GM21526 (cell line): ENCODE measurements at regions not wholly inside any gene's neighbourhood (a gene's known extent, or its start where the extent isn't known, plus 50 kb on each side); places are given as distances from the start of the nearest gene placed in this dataset.
"Not testable (repeated sequence)": the region's sequence is repeated elsewhere in the genome, so short reads cannot be mapped to it uniquely, and the experiment has no call there.

ENCODE experiments used
- ATAC-seq: cut with Tn5 transposase; IDR thresholded peaks from one replicate; pipeline ENCODE4 v1.9.1; 2021; ENCODE audit warnings: moderate library complexity; ENCODE audit not compliant: unreplicated experiment, low FRiP score

GRCh38 chr3:137110392-137110996, 152.7 kb downstream of the IL20RB start:
- peak; percentile 66 for ATAC-seq

- no peak for ATAC-seq
Observed at GRCh38 chr3:137111497-137111896, 153.7 kb downstream of the IL20RB start.

GRCh38 chr3:137116619-137117018, 158.8 kb downstream of the IL20RB start:
- ATAC-seq = no peak

- no peak for ATAC-seq
Observed at GRCh38 chr3:137121704-137122314, 164.0 kb downstream of the IL20RB start.

- ATAC-seq = no peak
Observed at GRCh38 chr3:137131081-137131480, 173.3 kb downstream of the IL20RB start.

- ATAC-seq = no peak
Observed at GRCh38 chr3:137134431-137134830, 176.6 kb downstream of the IL20RB start.

- no peak for ATAC-seq
Observed at GRCh38 chr3:137148406-137148805, 190.6 kb downstream of the IL20RB start.

- ATAC-seq = no peak
Observed at GRCh38 chr3:137148917-137149316, 191.1 kb downstream of the IL20RB start.

GRCh38 chr3:137150825-137151224, 193.0 kb downstream of the IL20RB start:
- ATAC-seq = no peak

GRCh38 chr3:137153046-137153445, 195.3 kb downstream of the IL20RB start:
- not testable (repeated sequence) for ATAC-seq

- no peak for ATAC-seq
Observed at GRCh38 chr3:137163241-137163871, 205.6 kb downstream of the IL20RB start.

- ATAC-seq = no peak
Observed at GRCh38 chr3:137163958-137164357, 206.2 kb downstream of the IL20RB start.

GRCh38 chr3:137165117-137165806, 207.5 kb downstream of the IL20RB start:
- no peak for ATAC-seq

- no peak for ATAC-seq
Observed at GRCh38 chr3:137171834-137172603, 214.2 kb downstream of the IL20RB start.

GRCh38 chr3:137172728-137173127, 214.9 kb downstream of the IL20RB start:
- ATAC-seq = no peak

GRCh38 chr3:137174514-137174913, 216.7 kb downstream of the IL20RB start:
- no peak for ATAC-seq

- no peak for ATAC-seq
Observed at GRCh38 chr3:137180220-137180619, 222.4 kb downstream of the IL20RB start.

GRCh38 chr3:137191133-137191923, 233.5 kb downstream of the IL20RB start:
- ATAC-seq = no peak

GRCh38 chr3:137191951-137192350, 234.2 kb downstream of the IL20RB start:
- no peak for ATAC-seq

GRCh38 chr3:137194301-137194700, 236.5 kb downstream of the IL20RB start:
- ATAC-seq = no peak
